ENCODE measurements at regions not wholly inside any gene's neighbourhood (a gene's known extent, or its start where the extent isn't known, plus 50 kb on each side); places are given as distances from the start of the nearest gene placed in this dataset.

DNA sequence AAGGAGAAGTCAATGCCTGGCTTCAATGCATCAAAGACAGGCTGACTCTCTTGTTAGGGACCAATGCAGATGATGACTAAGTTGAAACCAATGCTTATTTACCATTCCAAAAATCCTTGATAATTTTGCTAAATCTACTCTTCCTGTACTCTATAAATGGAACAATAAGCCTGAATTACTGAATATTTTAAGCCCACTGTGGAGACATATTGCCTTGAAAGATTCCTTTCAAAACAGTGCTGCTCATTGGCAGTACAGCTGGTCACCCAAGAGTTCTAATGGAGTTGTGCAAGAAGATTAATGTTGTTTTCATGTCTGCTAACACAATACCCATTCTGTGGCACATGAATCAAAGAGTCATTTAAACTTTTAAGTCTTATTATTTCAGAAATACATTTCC, 181.0 kb upstream of the CBLB start:
- Histone ChIP-seq H3K9me3 (ENCODE audit: control insufficient read depth in 4 of 4, insufficient read depth in 3 of 4, low read length in 3 of 4) (no peaks in the 10 kb centered on the region), H3K27me3 (ENCODE audit: control insufficient read depth in 3 of 3, insufficient read depth in 3 of 3, low read length in 2 of 3) (no peaks in the 10 kb centered on the region), H3K9ac (ENCODE audit: insufficient read depth in 1 of 2, low read length in 2 of 2) (no peak overlapping the region), H3K4me3 (no peak overlapping the region), H3K36me3 (ENCODE audit: control insufficient read depth in 4 of 4, insufficient read depth in 4 of 4, low read length in 4 of 4) (no peaks in the 10 kb centered on the region), H3K4me1 (ENCODE audit: control insufficient read depth in 5 of 5, insufficient read depth in 5 of 5, low read length in 5 of 5) (no peaks in the 10 kb centered on the region), H3K27ac (ENCODE audit: low read depth in 1 of 2, low read length in 1 of 2) (no peak overlapping the region)
- no peak for TF ChIP-seq CTCF (IDR thresholded peaks at IDR 0.05; ENCODE audit: control extremely low read depth, extremely low read depth)
- ATAC-seq (ENCODE audit: insufficient read depth, low FRiP score) (no peak), DNase-seq (no peak)

DNA sequence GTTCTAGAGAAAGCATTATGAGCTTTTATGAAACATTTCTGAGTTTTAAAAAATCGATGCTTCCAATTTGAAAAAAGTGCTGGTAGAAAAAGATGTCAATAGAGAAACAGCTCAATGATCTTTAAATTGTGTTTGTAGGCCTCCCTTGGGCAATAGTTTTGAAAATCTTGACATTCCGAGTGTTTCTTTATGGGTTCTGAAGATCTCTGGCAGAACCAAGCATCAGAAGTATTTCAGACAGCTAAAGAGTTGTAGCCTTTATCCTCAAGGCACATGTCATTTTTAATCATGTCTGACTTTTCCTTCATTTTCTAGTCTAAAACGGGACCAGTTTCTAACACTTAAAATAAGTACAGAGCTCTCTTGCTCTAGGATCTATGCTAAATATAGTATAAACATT, 188.1 kb upstream of the CBLB start:
- Histone ChIP-seq H3K27me3 (ENCODE audit: control insufficient read depth in 3 of 3, insufficient read depth in 3 of 3, low read length in 2 of 3) (no peaks in the 10 kb centered on the region), H3K4me3 (no peak overlapping the region), H3K4me1 (ENCODE audit: control insufficient read depth in 5 of 5, insufficient read depth in 5 of 5, low read length in 5 of 5) (peaks cover 0 to 7% (median 0%) of the 10 kb centered on the region in 5 donors), H3K36me3 (ENCODE audit: control insufficient read depth in 4 of 4, insufficient read depth in 4 of 4, low read length in 4 of 4) (no peaks in the 10 kb centered on the region), H3K27ac (ENCODE audit: low read depth in 1 of 2, low read length in 1 of 2) (no peak overlapping the region), H3K9me3 (ENCODE audit: control insufficient read depth in 4 of 4, insufficient read depth in 3 of 4, low read length in 3 of 4) (no peaks in the 10 kb centered on the region), H3K9ac (ENCODE audit: insufficient read depth in 1 of 2, low read length in 2 of 2) (no peak overlapping the region)
- TF ChIP-seq CTCF (IDR thresholded peaks at IDR 0.05; ENCODE audit: control extremely low read depth, extremely low read depth) = no peak
- ATAC-seq (ENCODE audit: insufficient read depth, low FRiP score) (no peak), DNase-seq (no peak)
- whole genome bisulfite sequencing, 2 donors = 86 to 88% methylated on average over 3 of the region's 3 CpGs

DNA sequence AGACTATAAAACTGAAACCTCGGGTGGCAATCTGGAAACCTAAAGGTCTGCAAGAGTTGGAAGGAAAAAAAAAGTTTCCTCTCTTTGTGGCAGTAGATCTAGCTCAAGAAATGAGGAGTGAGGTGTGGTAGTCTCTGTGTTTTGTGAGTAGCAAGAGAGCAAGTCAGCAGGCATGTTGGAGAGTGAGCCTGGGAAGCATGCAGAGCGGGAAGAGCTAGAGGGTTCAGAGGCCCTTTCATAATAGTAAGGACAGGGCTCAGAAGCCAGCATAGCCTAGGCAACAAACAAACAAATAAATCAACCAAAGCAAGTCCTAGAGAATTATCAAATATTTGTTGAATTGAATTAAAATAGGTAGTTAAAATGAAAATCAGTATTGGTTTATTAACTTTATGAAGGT, 189.7 kb upstream of the CBLB start:
- Histone ChIP-seq H3K4me3 (no peak overlapping the region), H3K9ac (ENCODE audit: insufficient read depth in 1 of 2, low read length in 2 of 2) (no peak overlapping the region), H3K9me3 (ENCODE audit: control insufficient read depth in 4 of 4, insufficient read depth in 3 of 4, low read length in 3 of 4) (no peaks in the 10 kb centered on the region), H3K36me3 (ENCODE audit: control insufficient read depth in 4 of 4, insufficient read depth in 4 of 4, low read length in 4 of 4) (no peaks in the 10 kb centered on the region), H3K4me1 (ENCODE audit: control insufficient read depth in 5 of 5, insufficient read depth in 5 of 5, low read length in 5 of 5) (peaks cover 0 to 7% (median 0%) of the 10 kb centered on the region in 5 donors), H3K27me3 (ENCODE audit: control insufficient read depth in 3 of 3, insufficient read depth in 3 of 3, low read length in 2 of 3) (no peaks in the 10 kb centered on the region), H3K27ac (ENCODE audit: low read depth in 1 of 2, low read length in 1 of 2) (no peak overlapping the region)
- ATAC-seq (ENCODE audit: insufficient read depth, low FRiP score) (no peak), DNase-seq (peak in 1 of 3 donors; percentile 22)
- TF ChIP-seq CTCF (IDR thresholded peaks at IDR 0.05; ENCODE audit: control extremely low read depth, extremely low read depth) = no peak
- 86 to 87% methylated on average over 2 of the region's 2 CpGs for WGBS, 2 donors

GRCh38 chr3:106059953-106060517, 191.2 kb upstream of the CBLB start:
- ATAC-seq (ENCODE audit: insufficient read depth, low FRiP score) = no peak
- 63 to 65% methylated on average over 2 of the region's 2 CpGs for WGBS, 2 donors

More at GRCh38 chr3:106059953-106060517, 191.2 kb upstream of the CBLB start:
- Histone ChIP-seq H3K4me3 (no peak overlapping the region), H3K27me3 (ENCODE audit: control insufficient read depth in 3 of 3, insufficient read depth in 3 of 3, low read length in 2 of 3) (no peaks in the 10 kb centered on the region), H3K27ac (ENCODE audit: low read depth in 1 of 2, low read length in 1 of 2) (no peak overlapping the region), H3K4me1 (ENCODE audit: control insufficient read depth in 5 of 5, insufficient read depth in 5 of 5, low read length in 5 of 5) (peaks cover 0 to 7% (median 0%) of the 10 kb centered on the region in 5 donors), H3K9me3 (ENCODE audit: control insufficient read depth in 4 of 4, insufficient read depth in 3 of 4, low read length in 3 of 4) (no peaks in the 10 kb centered on the region), H3K9ac (ENCODE audit: insufficient read depth in 1 of 2, low read length in 2 of 2) (no peak overlapping the region), H3K36me3 (ENCODE audit: control insufficient read depth in 4 of 4, insufficient read depth in 4 of 4, low read length in 4 of 4) (no peaks in the 10 kb centered on the region)
- DNase-seq = peak in 1 of 3 donors; percentile 12
- TF ChIP-seq CTCF (IDR thresholded peaks at IDR 0.05; ENCODE audit: control extremely low read depth, extremely low read depth) = no peak
